WTC11 (cell line): ENCODE measurements at regions not wholly inside any gene's neighbourhood (a gene's known extent, or its start where the extent isn't known, plus 50 kb on each side); places are given as distances from the start of the nearest gene placed in this dataset.

ENCODE experiments used
- ATAC-seq: fragments of 200-7000 bp; cut with Tn5 transposase; 2 replicates; pipeline ENCODE4 v1.10.0; 2021; ENCODE audit warnings: mild to moderate bottlenecking, moderate library complexity
- CTCF ChIA-PET: fragments of 300-600 bp; sonication (Branson Sonifier 250); formaldehyde crosslinking; loops from one replicate; lab custom pipeline; 2021; ENCODE audit warnings: antibody characterized with exemption; lab: Charles Lee
- POLR2A ChIA-PET: fragments of 350-600 bp; sonication (Branson Sonifier 250); formaldehyde crosslinking; loops from one replicate; lab custom pipeline; 2021; ENCODE audit warnings: antibody characterized with exemption; lab: Charles Lee
- DNase-seq: peaks from one replicate; pipeline ENCODE4 v3.0.0; 2021; ENCODE audit warnings: low spot score
- H3K27ac Mint-ChIP-seq: 2 replicates; pipeline ENCODE4 v1.8.0; 2021; ENCODE audit warnings: mixed read lengths
- H3K27me3 Mint-ChIP-seq: 2 replicates; pipeline ENCODE4 v1.8.0; 2021; ENCODE audit warnings: low read depth, mild to moderate bottlenecking, moderate library complexity, mixed read lengths
- H3K36me3 Mint-ChIP-seq: 2 replicates; pipeline ENCODE4 v1.8.0; 2021; ENCODE audit warnings: mixed read lengths
- H3K4me1 Mint-ChIP-seq: 2 replicates; pipeline ENCODE4 v1.8.0; 2022; ENCODE audit warnings: mixed read lengths
- H3K4me3 Mint-ChIP-seq: 2 replicates; pipeline ENCODE4 v1.8.0; 2021; ENCODE audit warnings: mild to moderate bottlenecking, moderate library complexity, mixed read lengths
- H3K9me3 Mint-ChIP-seq: 2 replicates; pipeline ENCODE4 v1.8.0; 2021; ENCODE audit warnings: mixed read lengths
- CBFB ChIP-seq: sonication (generic); formaldehyde crosslinking; IDR thresholded peaks from 2 replicates; pipeline ENCODE4 v1.8.1; 2022; ENCODE audit warnings: mild to moderate bottlenecking, low read depth, missing genetic modification reagents
- EMX1 ChIP-seq: fragments of 250-450 bp; sonication (Bioruptor Pico); IDR thresholded peaks from 2 replicates; pipeline ENCODE4 v1.8.0; 2021; ENCODE audit warnings: mild to moderate bottlenecking
- ESRRA ChIP-seq: sonication (generic); formaldehyde crosslinking; IDR thresholded peaks from 2 replicates; pipeline ENCODE4 v1.8.1; 2022; ENCODE audit warnings: mild to moderate bottlenecking, missing genetic modification reagents, borderline replicate concordance
- FOXK1 ChIP-seq: sonication (generic); formaldehyde crosslinking; IDR thresholded peaks from 2 replicates; pipeline ENCODE4 v1.8.0; 2022; ENCODE audit warnings: mild to moderate bottlenecking, moderate library complexity, missing genetic modification reagents
- FOXP1 ChIP-seq: sonication (generic); formaldehyde crosslinking; IDR thresholded peaks from 2 replicates; pipeline ENCODE4 v1.8.0; 2022; ENCODE audit warnings: missing genetic modification reagents, mild to moderate bottlenecking, moderate library complexity, borderline replicate concordance
- MYBL2 ChIP-seq: sonication (generic); formaldehyde crosslinking; IDR thresholded peaks from 2 replicates; pipeline ENCODE4 v1.8.1; 2023; ENCODE audit warnings: mild to moderate bottlenecking, moderate library complexity, missing genetic modification reagents
- NFE2L1 ChIP-seq: sonication (generic); formaldehyde crosslinking; IDR thresholded peaks from 2 replicates; pipeline ENCODE4 v1.8.1; 2023; ENCODE audit warnings: missing genetic modification reagents
- NR1H2 ChIP-seq: sonication (generic); formaldehyde crosslinking; IDR thresholded peaks from 2 replicates; pipeline ENCODE4 v1.9.0; 2021; ENCODE audit warnings: mild to moderate bottlenecking, moderate library complexity, missing genetic modification reagents
- PRRX2 ChIP-seq: fragments of 250-450 bp; sonication (Bioruptor Pico); IDR thresholded peaks from 2 replicates; pipeline ENCODE4 v1.8.0; 2021; ENCODE audit warnings: mild to moderate bottlenecking
- SMAD4 ChIP-seq: sonication (generic); formaldehyde crosslinking; IDR thresholded peaks from 2 replicates; pipeline ENCODE4 v1.8.0; 2022; ENCODE audit warnings: mild to moderate bottlenecking, missing genetic modification reagents
- TEAD1 ChIP-seq: sonication (generic); formaldehyde crosslinking; IDR thresholded peaks from 2 replicates; pipeline ENCODE4 v1.8.0; 2022; ENCODE audit warnings: mild to moderate bottlenecking, missing genetic modification reagents
- TEAD4 ChIP-seq: sonication (generic); formaldehyde crosslinking; IDR thresholded peaks from 2 replicates; pipeline ENCODE4 v1.8.0; 2022; ENCODE audit warnings: mild to moderate bottlenecking, missing genetic modification reagents
- ZNF121 ChIP-seq: sonication (generic); formaldehyde crosslinking; IDR thresholded peaks from 2 replicates; pipeline ENCODE4 v1.8.0; 2023; ENCODE audit warnings: missing genetic modification reagents
- ZNF219 ChIP-seq: sonication (generic); formaldehyde crosslinking; IDR thresholded peaks from 2 replicates; pipeline ENCODE4 v1.8.0; 2023; ENCODE audit warnings: missing genetic modification reagents, mild to moderate bottlenecking, borderline replicate concordance
- ZNF423 ChIP-seq: fragments of 250-450 bp; sonication (Bioruptor Pico); IDR thresholded peaks from 2 replicates; pipeline ENCODE4 v2.1.2; 2022; ENCODE audit warnings: mild to moderate bottlenecking, moderate library complexity
- TF ChIP-seq, protein P1 (sequence below): sonication (generic); formaldehyde crosslinking; IDR thresholded peaks from 2 replicates; pipeline ENCODE4 v1.8.0; 2022; ENCODE audit warnings: missing genetic modification reagents
- TF ChIP-seq, protein P2 (sequence below): sonication (generic); formaldehyde crosslinking; IDR thresholded peaks from 2 replicates; pipeline ENCODE4 v1.8.1; 2022; ENCODE audit warnings: low read depth, missing genetic modification reagents, borderline replicate concordance
- TF ChIP-seq, protein P3 (sequence below): sonication (generic); formaldehyde crosslinking; IDR thresholded peaks from 2 replicates; pipeline ENCODE4 v1.8.1; 2023; ENCODE audit warnings: mild to moderate bottlenecking, missing genetic modification reagents, borderline replicate concordance
- TF ChIP-seq, protein P4 (sequence below): sonication (generic); formaldehyde crosslinking; IDR thresholded peaks from 2 replicates; pipeline ENCODE4 v1.8.1; 2022; ENCODE audit warnings: mild to moderate bottlenecking, moderate library complexity, missing genetic modification reagents

DNA sequence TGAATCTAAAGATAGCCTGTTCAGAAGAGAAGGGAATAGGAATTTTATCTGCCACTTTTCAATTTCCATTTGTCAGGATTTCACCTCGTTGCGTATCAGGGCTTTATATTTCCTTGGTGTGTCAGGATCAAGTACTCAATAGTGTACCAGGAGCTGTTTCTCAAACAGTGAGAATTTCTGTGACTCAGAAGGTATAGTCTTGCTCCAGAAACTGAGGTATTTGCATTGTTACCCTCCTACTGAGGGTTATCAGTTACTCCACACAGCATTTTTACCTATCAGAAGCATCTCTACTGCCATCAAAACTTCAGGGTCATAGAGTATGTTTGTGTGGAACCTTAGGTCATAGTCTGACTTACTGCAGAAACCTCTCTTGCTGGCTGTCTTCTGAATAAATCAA lies 271.7 kb upstream of the EDNRB start:
- H3K9me3 Mint-ChIP-seq: no peaks in the 10 kb centered on the region
- no peak for DNase-seq
- no peak overlapping the region for H3K27ac Mint-ChIP-seq
- no peak overlapping the region for H3K4me3 Mint-ChIP-seq
- TF ChIP-seq MYBL2 (CRISPR knock-in tag) (no peak), PRRX2 (CRISPR knock-in tag) (no peak), TEAD1 (CRISPR knock-in tag) (no peak), ESRRA (CRISPR knock-in tag) (no peak), NFE2L1 (no peak), ZNF121 (CRISPR knock-in tag) (no peak), ZNF423 (no peak), EMX1 (CRISPR knock-in tag) (no peak), CBFB (CRISPR knock-in tag) (no peak), FOXP1 (CRISPR knock-in tag) (no peak), SMAD4 (CRISPR knock-in tag) (no peak), NR1H2 (CRISPR knock-in tag) (no peak)
- TF ChIP-seq, protein P1, sequence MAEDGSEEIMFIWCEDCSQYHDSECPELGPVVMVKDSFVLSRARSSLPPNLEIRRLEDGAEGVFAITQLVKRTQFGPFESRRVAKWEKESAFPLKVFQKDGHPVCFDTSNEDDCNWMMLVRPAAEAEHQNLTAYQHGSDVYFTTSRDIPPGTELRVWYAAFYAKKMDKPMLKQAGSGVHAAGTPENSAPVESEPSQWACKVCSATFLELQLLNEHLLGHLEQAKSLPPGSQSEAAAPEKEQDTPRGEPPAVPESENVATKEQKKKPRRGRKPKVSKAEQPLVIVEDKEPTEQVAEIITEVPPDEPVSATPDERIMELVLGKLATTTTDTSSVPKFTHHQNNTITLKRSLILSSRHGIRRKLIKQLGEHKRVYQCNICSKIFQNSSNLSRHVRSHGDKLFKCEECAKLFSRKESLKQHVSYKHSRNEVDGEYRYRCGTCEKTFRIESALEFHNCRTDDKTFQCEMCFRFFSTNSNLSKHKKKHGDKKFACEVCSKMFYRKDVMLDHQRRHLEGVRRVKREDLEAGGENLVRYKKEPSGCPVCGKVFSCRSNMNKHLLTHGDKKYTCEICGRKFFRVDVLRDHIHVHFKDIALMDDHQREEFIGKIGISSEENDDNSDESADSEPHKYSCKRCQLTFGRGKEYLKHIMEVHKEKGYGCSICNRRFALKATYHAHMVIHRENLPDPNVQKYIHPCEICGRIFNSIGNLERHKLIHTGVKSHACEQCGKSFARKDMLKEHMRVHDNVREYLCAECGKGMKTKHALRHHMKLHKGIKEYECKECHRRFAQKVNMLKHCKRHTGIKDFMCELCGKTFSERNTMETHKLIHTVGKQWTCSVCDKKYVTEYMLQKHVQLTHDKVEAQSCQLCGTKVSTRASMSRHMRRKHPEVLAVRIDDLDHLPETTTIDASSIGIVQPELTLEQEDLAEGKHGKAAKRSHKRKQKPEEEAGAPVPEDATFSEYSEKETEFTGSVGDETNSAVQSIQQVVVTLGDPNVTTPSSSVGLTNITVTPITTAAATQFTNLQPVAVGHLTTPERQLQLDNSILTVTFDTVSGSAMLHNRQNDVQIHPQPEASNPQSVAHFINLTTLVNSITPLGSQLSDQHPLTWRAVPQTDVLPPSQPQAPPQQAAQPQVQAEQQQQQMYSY (CRISPR knock-in tag): no peak
- TF ChIP-seq, protein P2, sequence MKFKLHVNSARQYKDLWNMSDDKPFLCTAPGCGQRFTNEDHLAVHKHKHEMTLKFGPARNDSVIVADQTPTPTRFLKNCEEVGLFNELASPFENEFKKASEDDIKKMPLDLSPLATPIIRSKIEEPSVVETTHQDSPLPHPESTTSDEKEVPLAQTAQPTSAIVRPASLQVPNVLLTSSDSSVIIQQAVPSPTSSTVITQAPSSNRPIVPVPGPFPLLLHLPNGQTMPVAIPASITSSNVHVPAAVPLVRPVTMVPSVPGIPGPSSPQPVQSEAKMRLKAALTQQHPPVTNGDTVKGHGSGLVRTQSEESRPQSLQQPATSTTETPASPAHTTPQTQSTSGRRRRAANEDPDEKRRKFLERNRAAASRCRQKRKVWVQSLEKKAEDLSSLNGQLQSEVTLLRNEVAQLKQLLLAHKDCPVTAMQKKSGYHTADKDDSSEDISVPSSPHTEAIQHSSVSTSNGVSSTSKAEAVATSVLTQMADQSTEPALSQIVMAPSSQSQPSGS (CRISPR knock-in tag): no peak
- TF ChIP-seq, protein P3, sequence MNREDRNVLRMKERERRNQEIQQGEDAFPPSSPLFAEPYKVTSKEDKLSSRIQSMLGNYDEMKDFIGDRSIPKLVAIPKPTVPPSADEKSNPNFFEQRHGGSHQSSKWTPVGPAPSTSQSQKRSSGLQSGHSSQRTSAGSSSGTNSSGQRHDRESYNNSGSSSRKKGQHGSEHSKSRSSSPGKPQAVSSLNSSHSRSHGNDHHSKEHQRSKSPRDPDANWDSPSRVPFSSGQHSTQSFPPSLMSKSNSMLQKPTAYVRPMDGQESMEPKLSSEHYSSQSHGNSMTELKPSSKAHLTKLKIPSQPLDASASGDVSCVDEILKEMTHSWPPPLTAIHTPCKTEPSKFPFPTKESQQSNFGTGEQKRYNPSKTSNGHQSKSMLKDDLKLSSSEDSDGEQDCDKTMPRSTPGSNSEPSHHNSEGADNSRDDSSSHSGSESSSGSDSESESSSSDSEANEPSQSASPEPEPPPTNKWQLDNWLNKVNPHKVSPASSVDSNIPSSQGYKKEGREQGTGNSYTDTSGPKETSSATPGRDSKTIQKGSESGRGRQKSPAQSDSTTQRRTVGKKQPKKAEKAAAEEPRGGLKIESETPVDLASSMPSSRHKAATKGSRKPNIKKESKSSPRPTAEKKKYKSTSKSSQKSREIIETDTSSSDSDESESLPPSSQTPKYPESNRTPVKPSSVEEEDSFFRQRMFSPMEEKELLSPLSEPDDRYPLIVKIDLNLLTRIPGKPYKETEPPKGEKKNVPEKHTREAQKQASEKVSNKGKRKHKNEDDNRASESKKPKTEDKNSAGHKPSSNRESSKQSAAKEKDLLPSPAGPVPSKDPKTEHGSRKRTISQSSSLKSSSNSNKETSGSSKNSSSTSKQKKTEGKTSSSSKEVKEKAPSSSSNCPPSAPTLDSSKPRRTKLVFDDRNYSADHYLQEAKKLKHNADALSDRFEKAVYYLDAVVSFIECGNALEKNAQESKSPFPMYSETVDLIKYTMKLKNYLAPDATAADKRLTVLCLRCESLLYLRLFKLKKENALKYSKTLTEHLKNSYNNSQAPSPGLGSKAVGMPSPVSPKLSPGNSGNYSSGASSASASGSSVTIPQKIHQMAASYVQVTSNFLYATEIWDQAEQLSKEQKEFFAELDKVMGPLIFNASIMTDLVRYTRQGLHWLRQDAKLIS (CRISPR knock-in tag): no peak
- ATAC-seq: no peak
- ChIA-PET CTCF (no interaction called here), POLR2A (no interaction called here)
- H3K4me1 Mint-ChIP-seq: peaks cover 13% of the 10 kb centered on the region
- H3K36me3 Mint-ChIP-seq: no peaks in the 10 kb centered on the region
- no peaks in the 10 kb centered on the region for H3K27me3 Mint-ChIP-seq

DNA sequence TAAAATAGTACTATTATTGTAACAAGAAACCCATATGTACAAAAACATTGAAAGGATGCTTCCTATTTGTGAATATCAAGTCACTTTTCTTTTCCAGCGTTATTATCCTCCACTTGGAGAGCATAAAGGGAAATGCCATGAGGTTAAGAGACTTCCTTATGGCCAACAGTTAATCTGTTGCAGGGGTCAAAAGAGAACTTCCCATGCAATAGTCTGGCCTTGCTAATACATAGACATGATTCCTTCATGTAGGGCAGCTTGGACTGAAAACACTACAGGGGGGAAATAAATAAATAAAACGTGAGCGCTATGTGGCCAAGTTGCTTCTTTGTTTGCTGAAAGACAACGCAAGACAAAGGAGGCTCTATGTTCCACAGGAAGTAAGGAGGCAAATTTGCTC lies 269.1 kb upstream of the EDNRB start:
- Mint-ChIP-seq H3K4me3 (no peak overlapping the region), H3K9me3 (peaks cover 7% of the 10 kb centered on the region; the same call in 1 of the 2 replicates), H3K27me3 (no peaks in the 10 kb centered on the region), H3K27ac (no peak overlapping the region), H3K36me3 (no peaks in the 10 kb centered on the region), H3K4me1 (0 out of 2 replicates have a peak, but pooled peaks cover 5% of the 10 kb centered on the region)
- TF ChIP-seq TEAD4 (CRISPR knock-in tag): no peak
- TF ChIP-seq, protein P2 (CRISPR knock-in tag): no peak
- TF ChIP-seq ZNF219 (CRISPR knock-in tag): no peak
- TF ChIP-seq, protein P4, sequence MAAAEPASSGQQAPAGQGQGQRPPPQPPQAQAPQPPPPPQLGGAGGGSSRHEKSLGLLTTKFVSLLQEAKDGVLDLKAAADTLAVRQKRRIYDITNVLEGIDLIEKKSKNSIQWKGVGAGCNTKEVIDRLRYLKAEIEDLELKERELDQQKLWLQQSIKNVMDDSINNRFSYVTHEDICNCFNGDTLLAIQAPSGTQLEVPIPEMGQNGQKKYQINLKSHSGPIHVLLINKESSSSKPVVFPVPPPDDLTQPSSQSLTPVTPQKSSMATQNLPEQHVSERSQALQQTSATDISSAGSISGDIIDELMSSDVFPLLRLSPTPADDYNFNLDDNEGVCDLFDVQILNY (CRISPR knock-in tag): no peak
- TF ChIP-seq FOXK1 (CRISPR knock-in tag): no peak
- CTCF ChIA-PET: interaction anchor here (1.0 kb wide), 1 partner anchor 53 kb away, joined by 3 read pairs; no protein-coding TSS in a partner anchor
- POLR2A ChIA-PET: no interaction called here
- ATAC-seq: no peak; the same call in 1 of the 2 replicates
- DNase-seq: no peak
